CD14-positive monocyte (primary cell): ENCODE measurements at regions not wholly inside any gene's neighbourhood (a gene's known extent, or its start where the extent isn't known, plus 50 kb on each side); places are given as distances from the start of the nearest gene placed in this dataset.

Experiments
- DNase-seq, 3 donors: peaks; one replicate each; pipeline ENCODE4 v3.0.0-alpha.2; 2011 to 2022
- H2AFZ ChIP-seq: 2 replicates; pipeline ENCODE4 v1.6.0; 2012; ENCODE audit warnings: mild to moderate bottlenecking, low read depth, low read length, inconsistent platforms; ENCODE audit not compliant: insufficient read depth, poor library complexity, severe bottlenecking
- H3K27ac ChIP-seq, 2 donors: 1 replicate in 1 of 2; 2 replicates in 1 of 2; pipeline ENCODE4 v1.5.1; 2012 to 2013; ENCODE audit warnings: low read length in 2 of 2, control low read depth in 1 of 2, inconsistent platforms in 1 of 2, low read depth in 1 of 2, mild to moderate bottlenecking in 1 of 2
- H3K27me3 ChIP-seq, 2 donors: one replicate each; pipeline versions ENCODE4 v1.6.0 to v1.6.1; 2011 to 2013; ENCODE audit warnings: low read length in 2 of 2; ENCODE audit not compliant: control insufficient read depth in 2 of 2, insufficient read depth in 2 of 2
- H3K36me3 ChIP-seq, 2 donors: replicated peaks in 1 of 2; 1 replicate in 1 of 2; 2 replicates in 1 of 2; pipeline versions ENCODE4 v1.5.1 to v1.6.1; 2012 to 2013; ENCODE audit warnings: low read length in 2 of 2, control low read depth in 1 of 2, inconsistent platforms in 1 of 2, mild to moderate bottlenecking in 1 of 2; ENCODE audit not compliant: insufficient read depth in 2 of 2, control insufficient read depth in 1 of 2
- H3K4me1 ChIP-seq, 2 donors: 1 replicate in 1 of 2; 2 replicates in 1 of 2; pipeline versions ENCODE4 v1.5.1 to v1.6.1; 2012 to 2013; ENCODE audit warnings: low read length in 2 of 2, control low read depth in 1 of 2, inconsistent platforms in 1 of 2, mild to moderate bottlenecking in 1 of 2, moderate library complexity in 1 of 2; ENCODE audit not compliant: insufficient read depth in 2 of 2, control insufficient read depth in 1 of 2
- H3K4me2 ChIP-seq: replicated peaks from 2 replicates; pipeline ENCODE3; 2012; ENCODE audit warnings: low read length, moderate library complexity, mild to moderate bottlenecking; ENCODE audit not compliant: poor library complexity, severe bottlenecking; ENCODE audit errors: extremely low read depth
- H3K4me3 ChIP-seq, 3 experiments: fragments of 200-600 bp in 1 of 3; sonication (generic) in 1 of 3; replicated peaks in 1 of 3; 1 replicate in 2 of 3; 2 replicates in 1 of 3; pipeline ENCODE4 v1.5.1; 2011 to 2013; ENCODE audit warnings: low read length in 3 of 3, mild to moderate bottlenecking in 3 of 3, control low read depth in 2 of 3, low read depth in 2 of 3, inconsistent platforms in 1 of 3, moderate library complexity in 1 of 3
- H3K79me2 ChIP-seq: 2 replicates; pipeline ENCODE4 v1.6.0; 2012; ENCODE audit warnings: mild to moderate bottlenecking, control low read depth, inconsistent platforms, low read length, moderate library complexity; ENCODE audit not compliant: insufficient read depth
- H3K9ac ChIP-seq: 2 replicates; pipeline ENCODE4 v1.6.0; 2017; ENCODE audit warnings: low read length, mild to moderate bottlenecking; ENCODE audit not compliant: insufficient read depth, poor library complexity, severe bottlenecking
- H3K9me3 ChIP-seq, 2 donors: replicated peaks in 1 of 2; 1 replicate in 1 of 2; 2 replicates in 1 of 2; pipeline versions ENCODE4 v1.5.1 to v1.6.1; 2012 to 2013; ENCODE audit warnings: low read length in 2 of 2, control low read depth in 1 of 2; ENCODE audit not compliant: control insufficient read depth in 1 of 2, insufficient read depth in 1 of 2
- H4K20me1 ChIP-seq: 2 replicates; pipeline ENCODE4 v1.6.0; 2012; ENCODE audit warnings: mild to moderate bottlenecking, low read length, control low read depth, moderate library complexity; ENCODE audit not compliant: insufficient read depth
- H3K27ac Mint-ChIP-seq, 7 donors: one replicate each; pipeline ENCODE4 v1.8.0; 2020; ENCODE audit warnings: mild to moderate bottlenecking in 7 of 7, mixed read lengths in 7 of 7, moderate library complexity in 6 of 7, inconsistent platforms in 2 of 7
- H3K27me3 Mint-ChIP-seq, 3 donors: one replicate each; pipeline ENCODE4 v1.8.0; 2021 to 2022; ENCODE audit warnings: low read depth in 3 of 3, mild to moderate bottlenecking in 3 of 3, mixed read lengths in 3 of 3, moderate library complexity in 3 of 3, inconsistent platforms in 1 of 3
- H3K36me3 Mint-ChIP-seq, 2 donors: one replicate each; pipeline ENCODE4 v1.8.0; 2020; ENCODE audit warnings: mixed read lengths in 2 of 2, inconsistent platforms in 1 of 2, mild to moderate bottlenecking in 1 of 2
- H3K4me1 Mint-ChIP-seq: one replicate; pipeline ENCODE4 v1.8.0; 2020; ENCODE audit warnings: mild to moderate bottlenecking, mixed read lengths
- H3K4me3 Mint-ChIP-seq, 2 donors: one replicate each; pipeline ENCODE4 v1.8.0; 2020; ENCODE audit warnings: mild to moderate bottlenecking in 2 of 2, mixed read lengths in 2 of 2, moderate library complexity in 1 of 2
- H3K9me3 Mint-ChIP-seq, 7 donors: one replicate each; pipeline ENCODE4 v1.8.0; 2020 to 2022; ENCODE audit warnings: mixed read lengths in 7 of 7, mild to moderate bottlenecking in 6 of 7, moderate library complexity in 6 of 7, inconsistent platforms in 2 of 7
- WGBS: methylation state at CpG from one replicate; pipeline ENCODE4 v1.1.5; 2013; ENCODE audit warnings: missing lambda C conversion rate; ENCODE audit not compliant: insufficient coverage; 5-methylcytosine and 5-hydroxymethylcytosine counted together
- intact Hi-C, 2 donors: fragments of 100-400 bp; cut with micrococcal nuclease; formaldehyde crosslinking; loops; one replicate each; pipeline versions ENCODE4 v1.15.0 to v1.15.1; 2023
- TF ChIP-seq, protein P1 (sequence below): fragments of 200-600 bp; IDR thresholded peaks from one replicate; pipeline ENCODE4 v1.8.0; 2022; ENCODE audit warnings: antibody characterized with exemption, mild to moderate bottlenecking

DNA sequence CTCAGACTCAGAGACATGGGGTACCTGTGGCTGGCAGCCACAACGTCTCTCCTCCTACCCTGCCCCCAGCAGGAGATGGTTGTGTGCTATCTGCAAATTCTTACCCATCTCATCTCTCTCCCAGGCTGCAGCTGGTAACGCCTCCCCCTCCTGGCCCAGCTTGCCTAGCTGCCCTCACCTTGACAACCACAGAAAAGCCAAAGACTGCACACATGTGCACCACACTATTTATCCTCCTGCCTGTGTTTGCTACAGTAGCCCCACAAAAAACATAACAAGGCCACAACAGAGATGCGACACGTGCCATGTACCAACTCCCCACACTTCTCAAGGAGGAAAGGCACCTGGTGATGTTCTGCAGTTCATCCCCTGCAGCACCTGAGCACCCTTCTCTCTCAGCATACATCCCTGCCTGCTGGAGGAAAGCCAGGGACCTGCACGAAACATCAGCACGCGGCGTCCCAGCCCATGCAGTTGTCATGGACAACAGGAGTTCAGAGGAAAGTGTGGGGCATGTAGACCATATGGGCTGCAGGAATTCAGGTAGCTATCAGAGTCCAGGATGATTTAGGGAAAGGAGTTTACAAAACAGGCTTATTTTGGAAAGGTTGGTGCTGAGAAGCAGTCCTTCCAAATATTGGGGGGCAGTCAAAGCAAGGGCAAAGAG lies 168.7 kb downstream of the C5orf15 start:
- Histone ChIP-seq H3K36me3 (no peaks in the 10 kb centered on the region), H4K20me1 (no peaks in the 10 kb centered on the region), H3K27me3 (no peaks in the 10 kb centered on the region), H3K27ac (no peak overlapping the region), H3K9me3 (no peaks in the 10 kb centered on the region), H3K4me2 (no peak overlapping the region), H3K9ac (no peak overlapping the region), H3K4me3 (no peak overlapping the region), H2AFZ (no peak overlapping the region), H3K4me1 (no peaks in the 10 kb centered on the region), H3K79me2 (no peaks in the 10 kb centered on the region)
- Mint-ChIP-seq H3K36me3 (no peaks in the 10 kb centered on the region), H3K4me3 (no peak overlapping the region), H3K27me3 (peaks cover 1 to 10% (median 7%) of the 10 kb centered on the region in 3 donors), H3K4me1 (no peaks in the 10 kb centered on the region), H3K9me3 (peaks cover 0 to 5% (median 1%) of the 10 kb centered on the region in 7 donors), H3K27ac (no peak overlapping the region)
- intact Hi-C loops = no loop called here
- DNase-seq = no peak
- TF ChIP-seq, protein P1, sequence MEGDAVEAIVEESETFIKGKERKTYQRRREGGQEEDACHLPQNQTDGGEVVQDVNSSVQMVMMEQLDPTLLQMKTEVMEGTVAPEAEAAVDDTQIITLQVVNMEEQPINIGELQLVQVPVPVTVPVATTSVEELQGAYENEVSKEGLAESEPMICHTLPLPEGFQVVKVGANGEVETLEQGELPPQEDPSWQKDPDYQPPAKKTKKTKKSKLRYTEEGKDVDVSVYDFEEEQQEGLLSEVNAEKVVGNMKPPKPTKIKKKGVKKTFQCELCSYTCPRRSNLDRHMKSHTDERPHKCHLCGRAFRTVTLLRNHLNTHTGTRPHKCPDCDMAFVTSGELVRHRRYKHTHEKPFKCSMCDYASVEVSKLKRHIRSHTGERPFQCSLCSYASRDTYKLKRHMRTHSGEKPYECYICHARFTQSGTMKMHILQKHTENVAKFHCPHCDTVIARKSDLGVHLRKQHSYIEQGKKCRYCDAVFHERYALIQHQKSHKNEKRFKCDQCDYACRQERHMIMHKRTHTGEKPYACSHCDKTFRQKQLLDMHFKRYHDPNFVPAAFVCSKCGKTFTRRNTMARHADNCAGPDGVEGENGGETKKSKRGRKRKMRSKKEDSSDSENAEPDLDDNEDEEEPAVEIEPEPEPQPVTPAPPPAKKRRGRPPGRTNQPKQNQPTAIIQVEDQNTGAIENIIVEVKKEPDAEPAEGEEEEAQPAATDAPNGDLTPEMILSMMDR = no peak
- no CpG with 5 or more reads among the region's 8 CpGs for WGBS

- Mint-ChIP-seq H3K4me1 (no peaks in the 10 kb centered on the region), H3K27ac (no peak overlapping the region)
- no peak overlapping the region for H3K4me2 ChIP-seq
Observed at GRCh38 chr5:133797167-133797566, 171.3 kb downstream of the C5orf15 start.

More at GRCh38 chr5:133797167-133797566, 171.3 kb downstream of the C5orf15 start:
- Histone ChIP-seq H3K27me3 (no peaks in the 10 kb centered on the region), H3K9me3 (no peaks in the 10 kb centered on the region), H2AFZ (no peak overlapping the region), H3K27ac (no peak overlapping the region), H3K79me2 (no peaks in the 10 kb centered on the region), H3K4me1 (no peaks in the 10 kb centered on the region), H4K20me1 (no peaks in the 10 kb centered on the region), H3K9ac (no peak overlapping the region), H3K4me3 (no peak overlapping the region), H3K36me3 (no peaks in the 10 kb centered on the region)
- Mint-ChIP-seq H3K36me3 (no peaks in the 10 kb centered on the region), H3K27me3 (peaks cover 2 to 11% (median 7%) of the 10 kb centered on the region in 3 donors), H3K9me3 (peaks cover 0 to 1% (median 0%) of the 10 kb centered on the region in 7 donors), H3K4me3 (no peak overlapping the region)
- no peak for DNase-seq
- intact Hi-C loops = no loop called here
- TF ChIP-seq, protein P1 = no peak
